DMS 273 (cell line): ENCODE measurements at regions not wholly inside any gene's neighbourhood (a gene's known extent, or its start where the extent isn't known, plus 50 kb on each side); places are given as distances from the start of the nearest gene placed in this dataset.
"Not testable (repeated sequence)": the region's sequence is repeated elsewhere in the genome, so short reads cannot be mapped to it uniquely, and the experiment has no call there.

Experiments used
- DNase-seq: peaks from one replicate; lab custom pipeline; 2025; ENCODE audit not compliant: unreplicated experiment; lab: John Stamatoyannopoulos, UW

- DNase-seq, result not testable (repeated sequence)
Measured at GRCh38 chr12:94817201-94817600, 166.8 kb upstream of the TMCC3 start.

DNA sequence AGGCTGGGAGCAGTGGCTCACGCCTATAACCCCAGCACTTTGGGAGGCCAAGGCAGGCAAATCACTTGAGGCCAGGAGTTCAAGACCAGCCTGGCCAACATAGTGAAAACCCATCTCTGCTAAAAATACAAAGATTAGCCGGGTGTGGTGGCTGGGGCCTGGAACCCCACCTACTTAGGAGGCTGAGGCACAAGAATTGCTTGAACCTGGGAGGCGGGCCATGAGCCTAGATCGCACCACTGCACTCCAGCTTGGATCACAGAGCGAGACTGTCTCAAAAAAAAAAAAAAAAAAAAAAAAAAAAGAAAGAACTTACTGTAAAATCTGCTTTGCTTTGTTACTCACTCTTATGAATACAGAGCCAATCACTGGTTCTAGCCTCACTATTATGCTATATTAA is 166.4 kb upstream of the TMCC3 start:
- not testable (repeated sequence) for DNase-seq

- DNase-seq, result no peak
Measured at GRCh38 chr12:94815958-94816357, 165.6 kb upstream of the TMCC3 start.

- DNase-seq, result no peak
Measured at GRCh38 chr12:94815450-94815849, 165.1 kb upstream of the TMCC3 start.

- no peak for DNase-seq
Measured at GRCh38 chr12:94813314-94813713, 163.0 kb upstream of the TMCC3 start.

DNA sequence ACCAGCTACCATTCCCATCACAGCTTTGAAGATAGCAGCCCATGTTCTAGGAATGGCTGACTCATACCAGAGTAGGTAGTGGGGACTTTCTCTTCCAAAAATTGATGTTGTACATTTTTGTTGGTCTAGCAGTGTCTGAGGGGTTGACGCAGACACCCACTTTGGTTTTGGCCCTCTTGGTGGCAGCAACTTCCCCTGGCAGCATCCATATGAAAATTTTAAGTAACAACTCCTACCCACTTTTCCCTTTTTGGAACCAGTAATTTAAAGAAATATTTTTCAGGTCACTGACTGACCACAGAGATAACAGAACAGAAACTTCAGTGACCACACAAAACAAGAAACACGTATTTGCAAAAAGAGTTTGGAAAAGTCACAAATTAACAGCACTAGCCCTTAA is 162.0 kb upstream of the TMCC3 start:
- no peak for DNase-seq

DNA sequence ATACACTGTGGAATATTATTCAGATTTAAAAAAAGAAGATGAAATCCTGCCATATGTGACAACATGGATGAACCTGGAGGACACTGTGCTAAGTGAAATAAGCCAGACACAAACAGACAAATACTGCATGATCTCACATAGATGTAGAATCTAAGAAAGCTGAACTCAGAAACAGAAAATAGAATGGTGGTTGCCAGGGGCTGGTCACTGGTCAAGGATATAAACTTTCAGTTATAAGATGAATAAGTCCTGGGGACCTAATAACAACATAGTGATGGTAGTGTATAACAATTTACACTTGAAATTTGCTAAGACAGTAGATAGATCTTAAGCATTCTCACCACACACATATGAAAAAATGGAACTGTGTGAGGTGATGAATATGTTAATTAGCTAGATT is 161.3 kb upstream of the TMCC3 start:
- DNase-seq, result no peak

GRCh38 chr12:94807951-94808350 is 157.6 kb upstream of the TMCC3 start:
- no peak for DNase-seq

DNA sequence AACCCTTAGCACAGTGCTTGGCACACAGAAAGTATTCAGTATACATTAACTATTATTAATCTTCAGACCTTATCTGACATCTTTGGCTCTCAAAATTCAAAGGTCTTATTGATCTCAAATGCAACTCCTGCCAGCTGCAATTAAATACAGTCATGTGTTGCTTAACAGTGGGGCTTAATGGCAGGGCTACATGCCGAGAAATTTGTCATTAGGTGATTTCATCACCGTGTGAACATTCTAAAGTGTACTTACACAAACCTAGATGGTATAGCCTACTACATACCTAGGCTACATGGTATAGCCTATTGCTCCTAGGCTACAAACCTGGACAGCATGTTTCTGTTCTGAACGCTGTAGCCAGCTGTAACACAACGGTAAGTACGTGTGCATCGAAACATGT is 156.3 kb upstream of the TMCC3 start:
- no peak for DNase-seq

DNA sequence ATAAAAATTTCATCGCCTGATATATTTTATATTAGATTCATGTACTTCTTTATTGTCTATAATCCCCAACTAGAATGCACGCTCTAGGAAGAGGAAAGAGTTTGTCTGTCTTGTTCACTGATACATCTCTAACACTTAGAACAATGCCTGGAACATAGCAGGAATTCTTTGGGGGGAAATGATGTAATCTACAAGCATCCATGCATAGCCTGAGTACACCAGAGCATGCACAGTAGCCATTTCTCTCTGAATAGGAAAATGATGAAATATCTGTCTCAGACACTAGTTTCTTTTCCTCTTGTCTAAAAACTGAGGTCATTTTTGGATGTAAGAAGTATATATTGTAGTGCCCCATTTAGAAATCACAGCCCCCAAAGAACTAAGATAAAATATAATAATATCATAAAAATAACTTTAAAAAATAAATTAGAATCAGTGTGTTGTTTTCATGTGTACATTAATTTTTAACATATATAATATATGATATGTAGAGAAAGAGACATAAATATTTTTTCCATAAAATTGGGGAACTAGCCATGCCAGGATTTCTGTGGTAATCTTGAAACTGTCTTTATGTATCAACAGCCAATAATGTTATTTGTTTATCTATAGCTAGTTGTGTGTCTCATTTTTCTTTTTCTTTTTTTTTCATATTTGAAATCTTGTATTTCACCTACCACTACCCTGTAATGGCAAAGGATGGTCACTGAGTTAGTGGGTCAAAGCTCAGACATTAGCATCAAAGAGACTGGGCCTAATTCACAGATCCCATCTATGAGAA is 155.6 kb upstream of the TMCC3 start:
- DNase-seq, result no peak

- DNase-seq, result no peak
Measured at GRCh38 chr12:94803939-94804338, 153.6 kb upstream of the TMCC3 start.

- no peak for DNase-seq
Measured at GRCh38 chr12:94802796-94803195, 152.4 kb upstream of the TMCC3 start.

- DNase-seq, result no peak
Measured at GRCh38 chr12:94801745-94802144, 151.4 kb upstream of the TMCC3 start.

- no peak for DNase-seq
Measured at GRCh38 chr12:94799136-94799535, 148.8 kb upstream of the TMCC3 start.

DNA sequence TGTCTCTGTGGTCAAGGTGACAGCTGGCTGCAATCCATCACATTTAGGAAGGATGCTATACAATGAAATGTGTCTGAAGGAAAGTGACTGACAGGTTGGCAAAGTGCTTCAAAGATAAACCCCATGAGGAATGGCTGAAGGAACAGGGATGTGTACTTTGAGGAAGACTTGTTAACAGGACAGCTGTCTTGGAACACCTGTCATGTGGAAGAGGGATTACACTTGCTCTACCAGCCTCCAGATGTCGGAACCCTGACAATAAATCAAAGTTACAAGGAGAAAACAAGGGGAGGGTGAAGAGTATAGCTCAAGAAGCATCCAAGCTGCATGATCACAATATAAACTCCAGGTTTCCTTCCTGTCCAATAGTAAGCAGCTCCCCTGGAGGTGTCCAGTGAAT is 147.8 kb upstream of the TMCC3 start:
- peak; percentile 71 for DNase-seq

- peak; percentile 47 for DNase-seq
Measured at GRCh38 chr12:94795520-94795919, 145.2 kb upstream of the TMCC3 start.

DNA sequence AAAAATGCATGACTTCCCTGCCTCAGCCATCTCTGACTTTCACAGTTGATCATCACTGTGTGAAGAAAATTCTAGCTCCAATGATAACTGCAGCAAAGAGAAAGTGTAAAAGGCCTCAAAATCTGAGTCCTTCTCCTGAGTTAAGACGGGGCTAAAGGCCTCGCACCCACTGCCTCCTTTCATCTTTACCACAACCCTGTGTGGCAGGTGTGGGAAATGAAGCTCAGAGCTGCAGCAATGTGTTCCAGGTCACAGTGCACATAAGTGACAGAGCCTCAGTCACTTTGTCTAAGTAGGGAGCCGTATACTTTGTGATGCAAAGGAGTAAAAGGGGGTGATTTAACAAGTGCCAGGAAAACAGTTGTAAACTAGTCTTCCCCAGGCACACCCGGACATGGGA is 144.7 kb upstream of the TMCC3 start:
- no peak for DNase-seq

DNA sequence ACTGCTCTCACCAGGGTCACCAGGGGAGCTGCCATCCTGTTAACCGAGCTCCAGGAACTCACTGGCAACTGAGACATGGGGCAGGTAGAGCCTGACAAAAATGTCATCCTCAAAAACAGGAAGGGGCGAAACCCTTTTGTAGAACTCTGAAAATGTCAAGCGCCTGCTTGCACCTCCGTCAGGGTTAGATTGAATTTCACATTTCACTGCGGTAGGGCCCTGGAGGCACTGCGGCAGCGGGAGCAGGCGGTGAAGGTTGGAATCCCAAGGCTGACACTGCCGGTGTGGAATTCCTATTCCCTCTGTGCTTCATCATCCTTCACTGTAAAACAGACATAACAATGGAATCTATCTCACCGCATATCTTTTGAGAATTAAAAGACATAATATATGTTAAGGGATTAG is 142.8 kb upstream of the TMCC3 start:
- DNase-seq, result no peak

DNA sequence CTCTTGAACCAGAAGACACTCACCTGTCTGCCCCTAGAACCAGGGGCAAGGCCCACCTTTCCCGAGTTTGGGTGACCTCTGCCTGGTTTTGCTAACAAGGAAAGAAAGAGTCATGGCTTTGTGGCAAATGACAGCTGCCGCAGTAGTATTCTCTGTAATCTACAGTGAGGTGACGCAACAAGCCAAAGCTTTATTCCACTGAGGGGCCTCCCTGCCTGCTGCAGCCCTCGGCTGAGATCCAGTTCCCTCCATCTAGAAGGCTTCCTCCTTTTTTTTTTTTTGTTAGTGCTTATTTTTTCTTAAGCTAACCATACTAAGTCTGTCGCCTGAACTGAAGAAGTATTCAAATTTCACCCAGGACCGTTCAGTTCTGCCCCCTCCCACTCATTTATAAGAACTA is 142.3 kb upstream of the TMCC3 start:
- DNase-seq, result no peak

DNA sequence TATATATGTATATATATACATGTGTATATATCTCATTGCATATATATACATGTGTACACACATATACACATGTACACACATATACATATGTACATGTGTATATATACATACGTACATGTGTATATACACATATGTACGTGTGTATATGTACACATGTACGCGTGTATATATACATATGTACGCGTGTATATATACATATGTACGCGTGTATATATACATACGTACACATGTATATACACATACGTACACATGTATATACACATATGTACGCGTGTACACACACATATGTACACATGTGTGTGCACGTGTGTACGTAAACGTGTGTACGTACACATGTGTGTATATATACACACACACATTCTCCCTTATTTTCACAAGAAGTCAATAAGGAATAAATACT is 141.6 kb upstream of the TMCC3 start:
- no peak for DNase-seq

DNA sequence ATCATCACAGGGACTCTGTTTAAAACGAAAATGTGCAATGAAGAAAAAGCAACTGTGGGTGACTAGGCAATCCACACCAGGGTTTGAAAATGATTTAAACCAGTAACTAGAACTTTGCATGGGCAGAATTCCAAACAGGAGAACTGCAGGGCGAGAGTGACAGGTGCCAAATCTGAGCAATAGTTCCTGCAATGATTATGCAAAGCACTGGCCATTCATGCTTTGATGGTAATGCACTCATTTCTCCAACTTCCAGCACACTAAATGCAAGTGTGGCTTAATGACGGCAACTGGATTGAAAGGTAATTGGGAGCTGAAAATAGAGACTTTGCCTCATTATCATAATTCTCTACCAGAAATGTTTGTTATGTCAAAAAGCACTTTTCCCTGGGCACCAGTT is 140.5 kb upstream of the TMCC3 start:
- no peak for DNase-seq

- DNase-seq, result no peak
Measured at GRCh38 chr12:94790370-94790769, 140.0 kb upstream of the TMCC3 start.

DNA sequence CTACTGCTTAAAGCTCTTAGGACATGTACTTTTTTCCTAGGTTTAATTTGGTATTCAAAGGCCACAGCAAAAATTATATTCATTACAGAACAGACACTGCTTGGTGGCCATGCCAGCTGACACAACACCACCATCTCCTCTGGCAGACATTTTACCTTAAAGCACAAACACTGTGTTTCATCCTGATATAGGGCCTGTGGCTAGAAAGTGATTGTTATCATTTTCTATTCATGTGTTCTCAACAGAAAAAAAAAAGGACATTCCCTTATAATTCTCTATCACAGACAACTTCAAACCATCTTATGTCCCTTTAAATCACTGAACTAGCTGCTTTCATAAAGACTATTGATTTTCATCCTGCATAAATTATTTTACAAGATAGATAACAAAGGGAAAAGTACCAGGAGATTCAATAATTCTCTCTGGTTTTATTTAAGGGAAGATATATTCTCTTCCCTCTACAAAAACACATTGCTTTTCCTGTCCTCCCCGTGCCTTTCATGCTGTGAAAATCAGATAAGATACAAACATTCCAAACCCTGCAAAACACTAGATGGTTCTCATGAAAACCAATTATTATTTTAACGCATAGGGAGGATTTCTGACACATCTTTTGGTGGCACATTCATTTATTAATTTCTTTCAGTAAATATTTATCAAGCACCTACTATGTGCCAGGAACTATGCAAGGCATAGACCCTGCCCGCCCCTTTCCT is 139.3 kb upstream of the TMCC3 start:
- DNase-seq, result no peak
